ENCODE measurements at regions not wholly inside any gene's neighbourhood (a gene's known extent, or its start where the extent isn't known, plus 50 kb on each side); places are given as distances from the start of the nearest gene placed in this dataset.

DNA sequence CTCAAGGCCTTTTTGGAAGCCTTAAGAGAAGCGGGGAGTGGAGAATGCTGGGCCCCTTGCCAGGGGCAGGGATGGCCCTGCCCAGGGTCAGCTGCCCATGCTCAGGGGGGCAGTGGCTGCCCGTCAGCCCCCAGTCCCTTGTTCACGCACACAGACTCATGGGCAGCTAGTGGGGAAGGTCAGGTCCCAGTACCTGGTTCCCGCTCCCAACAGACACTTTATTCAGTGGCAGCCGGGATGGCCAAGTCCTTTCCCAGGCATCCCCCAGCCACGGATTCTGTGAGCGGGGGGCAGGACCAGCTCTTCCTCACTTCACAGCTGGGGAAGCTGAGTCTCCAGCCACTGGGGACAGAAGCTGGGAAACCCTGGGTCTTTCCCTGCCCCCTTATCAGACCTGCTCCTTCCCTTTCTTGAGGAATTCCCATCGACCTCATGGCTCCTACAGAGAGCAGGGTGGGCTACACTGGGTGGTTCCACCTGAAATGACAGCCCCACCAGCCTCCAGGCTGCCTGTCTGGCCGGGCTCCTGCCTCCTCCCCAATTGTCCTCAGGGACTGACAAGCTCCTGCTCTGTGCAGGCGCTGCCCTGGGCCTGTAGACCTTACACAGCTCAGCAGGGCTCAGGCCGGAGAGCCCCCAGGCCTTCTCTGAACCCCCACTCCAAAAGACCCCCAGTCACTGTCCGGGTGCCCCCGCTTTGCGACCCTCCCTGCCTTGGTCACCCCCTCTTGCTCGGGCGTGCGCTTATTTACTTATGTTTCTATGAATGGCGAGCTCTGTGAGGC lies 61.0 kb upstream of the FGF3 start:
- Histone ChIP-seq H3K27ac (no peak overlapping the region), H3K36me3 (no peaks in the 10 kb centered on the region), H3K4me1 (ENCODE audit: low read depth) (no peaks in the 10 kb centered on the region), H3K4me3 (no peak overlapping the region), H3K9me3 (ENCODE audit: low read depth) (no peaks in the 10 kb centered on the region), H3K27me3 (no peaks in the 10 kb centered on the region)
- DNase-seq (ENCODE audit: low read depth in 1 of 2, low spot score in 1 of 2), result no peak
- no peak for TF ChIP-seq CTCF (IDR thresholded peaks at IDR 0.05; ENCODE audit: low read depth, low read length)

DNA sequence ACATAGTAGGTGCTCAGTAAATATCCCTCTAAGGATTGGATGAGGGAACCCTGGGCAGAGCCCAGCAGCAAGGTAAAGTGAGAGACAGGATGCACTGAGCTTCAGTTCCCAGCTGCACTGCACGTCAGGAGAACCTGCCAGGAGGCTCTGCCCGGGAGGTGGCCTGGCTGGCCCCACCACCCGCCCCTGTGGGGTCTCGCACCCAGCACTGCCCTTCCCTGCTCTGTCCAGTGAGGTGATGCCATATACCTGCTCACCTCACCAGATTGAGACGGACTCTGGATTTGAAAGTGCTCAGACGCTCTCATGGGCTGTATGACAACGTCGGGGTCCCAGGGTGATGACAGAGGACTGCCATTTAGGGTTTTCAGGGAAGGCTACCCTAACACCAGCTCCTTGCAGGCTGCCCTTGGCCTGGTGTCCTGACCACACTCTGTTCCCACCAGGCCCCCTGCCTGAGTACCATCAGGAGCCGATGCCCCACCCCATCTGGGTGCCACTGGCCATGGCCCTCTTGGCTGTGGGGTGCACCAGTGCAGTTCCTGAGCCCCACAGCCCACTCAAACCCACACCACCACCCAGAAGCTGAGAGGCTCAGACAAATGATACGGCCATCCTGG lies 61.7 kb upstream of the FGF3 start:
- H3K4me1 ChIP-seq (ENCODE audit: low read depth), result no peaks in the 10 kb centered on the region
- H3K36me3 ChIP-seq, result no peaks in the 10 kb centered on the region
- H3K27ac ChIP-seq, result no peak overlapping the region
- no peak for TF ChIP-seq CTCF (IDR thresholded peaks at IDR 0.05; ENCODE audit: low read depth, low read length)
- H3K4me3 ChIP-seq, result no peak overlapping the region
- H3K9me3 ChIP-seq (ENCODE audit: low read depth), result no peaks in the 10 kb centered on the region
- DNase-seq (ENCODE audit: low read depth in 1 of 2, low spot score in 1 of 2), result no peak
- H3K27me3 ChIP-seq, result no peaks in the 10 kb centered on the region

DNA sequence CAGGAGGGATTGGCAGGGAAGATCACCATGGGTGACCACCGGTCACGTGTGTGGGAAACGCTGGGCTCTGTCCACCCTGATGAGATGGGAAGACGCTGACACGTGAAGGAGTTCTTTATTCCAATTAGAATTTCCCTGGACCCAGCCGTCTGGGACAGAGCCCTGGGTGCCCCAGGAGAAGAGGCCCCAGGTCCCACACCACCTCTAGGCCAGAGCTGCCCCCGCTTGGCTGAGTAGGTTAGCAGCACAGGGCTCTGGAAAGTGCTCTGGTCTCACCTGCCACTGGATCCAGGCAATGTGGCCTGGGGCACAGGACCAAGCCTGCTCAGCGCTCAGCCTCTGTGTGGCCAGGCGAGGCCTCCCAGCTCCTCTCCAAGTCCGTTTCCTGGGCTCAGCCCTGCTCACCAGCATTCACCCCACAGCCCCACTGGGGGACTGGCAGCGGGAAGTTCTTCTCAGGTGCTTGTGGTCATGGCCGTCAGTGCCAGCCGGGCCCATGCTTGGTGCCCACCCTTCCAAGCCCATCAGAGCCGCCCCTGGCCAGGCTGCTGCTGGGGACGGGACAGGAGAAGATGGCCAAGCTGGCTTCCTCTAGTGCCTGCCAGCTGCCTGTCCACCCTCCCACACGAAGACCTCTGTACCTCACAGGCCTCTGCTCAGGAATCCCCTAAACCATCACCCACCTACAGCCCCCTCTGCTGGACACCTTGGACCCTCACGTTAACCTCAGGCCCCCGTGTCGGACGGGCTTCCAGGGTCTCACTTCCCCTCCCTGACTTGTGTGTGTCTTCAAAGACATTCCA lies 62.5 kb upstream of the FGF3 start:
- no peak overlapping the region for H3K27ac ChIP-seq
- TF ChIP-seq CTCF (IDR thresholded peaks at IDR 0.05; ENCODE audit: low read depth, low read length), result peak; percentile 9
- no peak overlapping the region for H3K4me3 ChIP-seq
- DNase-seq (ENCODE audit: low read depth in 1 of 2, low spot score in 1 of 2), result peak in 1 of 2 donors; percentile 38
- no peaks in the 10 kb centered on the region for H3K9me3 ChIP-seq (ENCODE audit: low read depth)
- no peaks in the 10 kb centered on the region for H3K36me3 ChIP-seq
- H3K27me3 ChIP-seq, result no peaks in the 10 kb centered on the region
- no peaks in the 10 kb centered on the region for H3K4me1 ChIP-seq (ENCODE audit: low read depth)

- no peak for DNase-seq (ENCODE audit: low read depth in 1 of 2, low spot score in 1 of 2)
- Histone ChIP-seq H3K27me3 (no peaks in the 10 kb centered on the region), H3K36me3 (no peaks in the 10 kb centered on the region), H3K4me1 (ENCODE audit: low read depth) (no peaks in the 10 kb centered on the region), H3K4me3 (no peak overlapping the region), H3K9me3 (ENCODE audit: low read depth) (no peaks in the 10 kb centered on the region), H3K27ac (no peak overlapping the region)
- TF ChIP-seq CTCF (IDR thresholded peaks at IDR 0.05; ENCODE audit: low read depth, low read length), result no peak
These were observed 63.0 kb upstream of the FGF3 start for GRCh38 chr11:69882270-69882608.

DNA sequence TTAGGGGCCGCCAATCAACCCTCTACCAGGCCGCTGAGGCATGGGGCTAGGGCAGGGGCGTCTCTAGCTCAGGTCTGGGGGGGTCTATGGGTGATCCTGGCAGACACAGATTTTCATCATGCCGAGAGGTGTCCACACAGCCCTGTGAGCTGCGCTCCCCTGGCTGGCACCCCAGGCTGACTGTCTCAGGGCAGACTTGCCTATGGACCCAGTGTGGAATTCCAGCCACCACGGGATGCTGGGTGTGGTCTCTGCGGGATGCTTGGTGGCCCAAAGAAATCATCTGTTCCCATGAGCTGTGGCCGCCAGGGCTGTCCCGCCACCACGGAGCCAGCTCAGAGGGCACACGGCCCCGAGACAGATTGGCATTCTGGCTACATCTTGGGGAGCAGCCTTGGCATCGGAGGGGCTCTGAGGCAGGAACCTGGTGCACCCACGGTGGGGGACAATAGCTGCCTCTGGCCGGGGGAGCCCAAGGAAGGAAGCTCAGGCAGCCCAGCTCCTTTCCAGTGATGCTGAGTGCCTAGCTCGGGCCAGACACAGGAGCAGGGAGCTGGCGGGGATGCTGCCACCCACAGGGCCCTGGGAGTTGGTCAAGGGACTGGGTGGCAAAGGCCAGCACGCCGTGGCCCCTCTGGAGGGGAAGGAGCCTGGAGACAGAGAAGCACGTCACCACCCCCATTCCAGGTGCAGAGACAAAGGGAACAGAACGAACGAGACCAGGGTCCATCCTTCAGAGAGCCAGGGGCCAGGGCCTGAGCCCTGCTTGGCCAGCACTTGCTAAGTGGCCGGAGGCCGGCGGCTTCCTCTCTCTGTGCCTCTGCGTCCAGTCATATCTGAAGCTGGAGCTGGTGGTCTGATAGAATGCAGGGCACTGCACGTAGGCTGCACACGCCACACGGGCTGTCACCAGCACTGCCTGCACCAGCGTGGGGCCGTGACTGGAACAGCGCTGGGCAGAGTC lies 64.4 kb upstream of the FGF3 start:
- no peak for DNase-seq (ENCODE audit: low read depth in 1 of 2, low spot score in 1 of 2)
- no peaks in the 10 kb centered on the region for H3K9me3 ChIP-seq (ENCODE audit: low read depth)
- H3K4me1 ChIP-seq (ENCODE audit: low read depth), result no peaks in the 10 kb centered on the region
- no peak overlapping the region for H3K4me3 ChIP-seq
- no peak for TF ChIP-seq CTCF (IDR thresholded peaks at IDR 0.05; ENCODE audit: low read depth, low read length)
- no peak overlapping the region for H3K27ac ChIP-seq
- no peaks in the 10 kb centered on the region for H3K36me3 ChIP-seq
- H3K27me3 ChIP-seq, result no peaks in the 10 kb centered on the region
